ENCODE measurements at regions not wholly inside any gene's neighbourhood (a gene's known extent, or its start where the extent isn't known, plus 50 kb on each side); places are given as distances from the start of the nearest gene placed in this dataset.

GRCh38 chr4:137627739-137628460, 95.6 kb upstream of the PCDH18 start:
- H3K27ac ChIP-seq = no peak overlapping the region
- 43 to 53% methylated on average over 2 of the region's 2 CpGs for WGBS, 2 donors
- no peaks in the 10 kb centered on the region for H3K36me3 ChIP-seq (replicated peaks in 1 of 2; ENCODE audit: insufficient read depth in 1 of 2, low read depth in 2 of 2)
- intact Hi-C loops (cut with DNase I) = no loop called here
- DNase-seq (no peak), ATAC-seq (no peak)
- H3K4me3 ChIP-seq = no peak overlapping the region
- H3K27me3 ChIP-seq = no peaks in the 10 kb centered on the region
- no peaks in the 10 kb centered on the region for H3K9me3 ChIP-seq
- TF ChIP-seq CTCF (IDR thresholded peaks at IDR 0.05) (no peak), POLR2A (IDR thresholded peaks at IDR 0.05) (no peak)
- H3K4me1 ChIP-seq = no peaks in the 10 kb centered on the region

DNA sequence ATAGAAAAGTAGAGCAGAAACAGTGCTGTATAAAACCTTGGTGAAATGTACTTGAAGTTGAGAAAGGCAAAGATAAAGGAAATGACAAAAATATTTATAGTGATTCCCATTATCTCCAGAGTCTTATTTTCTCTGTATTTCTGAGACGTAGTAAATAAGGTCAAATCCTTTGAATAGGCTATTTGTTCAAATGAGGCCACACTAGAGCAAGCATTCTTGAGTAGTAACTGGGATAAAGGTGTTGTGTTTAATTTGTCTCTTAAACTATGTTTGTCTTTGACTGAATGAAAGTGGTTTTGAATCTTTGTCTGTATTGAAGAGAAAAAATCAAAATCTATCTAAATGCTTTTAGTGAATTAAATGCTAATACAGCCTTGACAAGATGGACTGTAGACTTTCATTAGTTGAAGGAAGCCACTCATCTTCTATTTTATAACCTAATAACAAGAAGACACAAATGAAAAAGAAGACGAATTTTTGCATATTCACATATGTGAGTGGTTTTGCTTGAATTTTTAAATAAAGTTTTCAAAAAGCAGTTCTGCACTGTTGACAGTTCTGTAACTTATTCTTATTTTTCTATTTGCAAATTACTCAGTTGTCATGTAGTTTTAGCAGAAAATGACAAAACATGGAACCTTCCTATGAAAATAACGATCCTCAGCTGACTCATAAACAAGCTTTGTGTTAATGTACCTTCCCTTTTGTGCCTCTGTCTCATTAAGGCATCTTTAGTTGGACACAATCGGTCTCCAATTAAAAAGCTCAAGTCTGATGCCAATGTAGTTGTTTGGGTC, 94.8 kb upstream of the PCDH18 start:
- H3K27ac ChIP-seq = no peak overlapping the region
- ATAC-seq (no peak), DNase-seq (no peak)
- H3K36me3 ChIP-seq (replicated peaks in 1 of 2; ENCODE audit: insufficient read depth in 1 of 2, low read depth in 2 of 2) = no peaks in the 10 kb centered on the region
- TF ChIP-seq POLR2A (IDR thresholded peaks at IDR 0.05) (no peak), CTCF (IDR thresholded peaks at IDR 0.05) (no peak)
- no peaks in the 10 kb centered on the region for H3K27me3 ChIP-seq
- 35 to 45% methylated on average over 4 of the region's 4 CpGs for WGBS, 2 donors
- no peaks in the 10 kb centered on the region for H3K9me3 ChIP-seq
- H3K4me1 ChIP-seq = no peaks in the 10 kb centered on the region
- no peak overlapping the region for H3K4me3 ChIP-seq
- intact Hi-C loops (cut with DNase I) = no loop called here

DNA sequence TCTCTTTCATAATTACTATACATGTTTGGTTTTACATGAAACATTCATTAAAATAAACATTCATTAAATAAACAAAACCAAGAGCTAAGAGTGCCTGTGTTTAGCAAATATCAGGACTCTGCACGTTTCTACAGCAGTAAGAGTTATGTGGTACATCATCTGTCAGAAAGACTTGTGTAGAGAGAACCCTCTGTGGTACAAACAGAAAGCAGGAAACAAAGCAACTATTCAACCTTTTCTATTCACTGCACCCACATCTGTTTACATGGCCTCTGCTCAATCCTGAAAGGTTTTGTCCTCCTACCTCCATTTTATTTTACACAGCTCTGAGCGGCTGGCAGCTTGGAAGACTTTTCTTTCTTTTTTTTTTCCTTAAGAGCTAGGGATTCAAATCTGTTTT, 90.7 kb upstream of the PCDH18 start:
- Histone ChIP-seq H3K4me1 (no peaks in the 10 kb centered on the region), H3K27me3 (no peaks in the 10 kb centered on the region), H3K27ac (no peak overlapping the region), H3K9me3 (no peaks in the 10 kb centered on the region), H3K4me3 (no peak overlapping the region), H3K36me3 (replicated peaks in 1 of 2; ENCODE audit: insufficient read depth in 1 of 2, low read depth in 2 of 2) (no peaks in the 10 kb centered on the region)
- intact Hi-C loops (cut with DNase I) = no loop called here
- DNase-seq (no peak), ATAC-seq (no peak)
- TF ChIP-seq CTCF (IDR thresholded peaks at IDR 0.05) (no peak), POLR2A (IDR thresholded peaks at IDR 0.05) (no peak)
- whole genome bisulfite sequencing, 2 donors = 25 to 26% methylated on average over 2 of the region's 2 CpGs

DNA sequence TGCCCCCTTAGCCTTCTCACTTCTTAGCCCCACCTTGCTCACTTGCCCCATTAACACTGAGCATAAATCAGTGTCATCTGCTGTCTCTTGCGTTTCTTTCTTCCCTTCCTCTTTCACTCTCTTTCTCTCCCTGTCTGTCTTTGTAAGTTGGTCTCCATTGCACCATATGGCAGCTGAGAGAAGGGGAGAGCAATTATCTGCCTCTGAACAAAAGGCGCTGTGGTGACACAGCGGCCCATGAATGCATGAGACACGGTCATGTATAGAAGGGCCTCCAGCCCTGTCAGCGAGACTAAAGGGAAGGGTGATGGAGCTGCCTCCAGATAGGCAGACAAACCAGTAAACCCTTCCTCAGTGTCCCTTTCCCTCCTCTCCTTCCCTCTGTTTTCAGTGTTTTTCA, 88.8 kb upstream of the PCDH18 start:
- Histone ChIP-seq H3K4me1 (no peaks in the 10 kb centered on the region), H3K4me3 (no peak overlapping the region), H3K27me3 (no peaks in the 10 kb centered on the region), H3K9me3 (no peaks in the 10 kb centered on the region), H3K27ac (no peak overlapping the region), H3K36me3 (replicated peaks in 1 of 2; ENCODE audit: insufficient read depth in 1 of 2, low read depth in 2 of 2) (no peaks in the 10 kb centered on the region)
- intact Hi-C loops (cut with DNase I) = no loop called here
- WGBS, 2 donors = 76 to 81% methylated on average over 5 of the region's 5 CpGs
- DNase-seq = no peak
- TF ChIP-seq POLR2A (IDR thresholded peaks at IDR 0.05) = no peak
- no peak for ATAC-seq

- no peak for ATAC-seq
- Histone ChIP-seq H3K27ac (no peak overlapping the region), H3K4me1 (no peaks in the 10 kb centered on the region), H3K36me3 (replicated peaks in 1 of 2; ENCODE audit: insufficient read depth in 1 of 2, low read depth in 2 of 2) (no peaks in the 10 kb centered on the region), H3K27me3 (no peaks in the 10 kb centered on the region), H3K9me3 (no peaks in the 10 kb centered on the region), H3K4me3 (no peak overlapping the region)
- no peak for DNase-seq
- 74 to 80% methylated on average over 1 of the region's 1 CpG for WGBS, 2 donors
- TF ChIP-seq POLR2A (IDR thresholded peaks at IDR 0.05) = no peak
- intact Hi-C loops (cut with DNase I) = no loop called here
Measured at GRCh38 chr4:137614491-137614890, 82.2 kb upstream of the PCDH18 start.

Measured in body of pancreas (tissue), 4 donors.